ENCODE measurements at regions not wholly inside any gene's neighbourhood (a gene's known extent, or its start where the extent isn't known, plus 50 kb on each side); places are given as distances from the start of the nearest gene placed in this dataset.

DNA sequence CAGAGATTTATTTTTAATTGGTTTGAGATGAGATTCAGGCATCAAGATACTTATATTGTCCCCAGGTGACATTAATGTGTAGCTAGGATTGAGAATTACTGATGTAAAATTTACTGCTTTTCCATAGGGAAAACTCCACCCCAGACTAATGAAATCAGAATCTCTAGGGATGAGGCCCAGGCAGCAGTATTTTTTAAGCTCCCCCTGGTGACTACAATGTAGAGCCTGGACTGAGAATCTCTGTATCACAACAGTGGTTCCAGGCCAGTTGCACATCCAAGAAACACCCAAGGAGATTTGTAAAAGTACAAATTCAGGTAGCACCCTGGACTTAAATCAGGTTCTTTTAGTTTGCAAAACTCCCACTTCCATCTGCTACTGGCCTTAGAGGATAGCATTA, 185.7 kb downstream of the MARCHF11 start:
- Mint-ChIP-seq H3K36me3 (ENCODE audit: low read depth) (no peaks in the 10 kb centered on the region), H3K4me3 (no peak overlapping the region), H3K27me3 (no peaks in the 10 kb centered on the region), H3K4me1 (ENCODE audit: low read depth) (no peaks in the 10 kb centered on the region), H3K27ac (no peak overlapping the region), H3K9me3 (peaks cover 29% of the 10 kb centered on the region)
- intact Hi-C loops (cut with DNase I, micrococcal nuclease), result no loop called here
- Histone ChIP-seq H3K27me3 (ENCODE audit: control insufficient read depth in 1 of 2, insufficient read depth in 2 of 2, low read length in 2 of 2) (no peaks in the 10 kb centered on the region), H3K36me3 (ENCODE audit: insufficient read depth, low read length) (no peaks in the 10 kb centered on the region), H3K4me3 (ENCODE audit: low read length) (no peak overlapping the region), H3K27ac (ENCODE audit: low read depth in 1 of 2, low read length in 2 of 2) (no peak overlapping the region), H3K4me1 (ENCODE audit: insufficient read depth, low read length) (no peaks in the 10 kb centered on the region), H3K9me3 (ENCODE audit: control insufficient read depth in 1 of 2, insufficient read depth in 1 of 2, low read length in 2 of 2) (peaks cover 4 to 12% of the 10 kb centered on the region in 2 experiments)
- TF ChIP-seq, protein P1, sequence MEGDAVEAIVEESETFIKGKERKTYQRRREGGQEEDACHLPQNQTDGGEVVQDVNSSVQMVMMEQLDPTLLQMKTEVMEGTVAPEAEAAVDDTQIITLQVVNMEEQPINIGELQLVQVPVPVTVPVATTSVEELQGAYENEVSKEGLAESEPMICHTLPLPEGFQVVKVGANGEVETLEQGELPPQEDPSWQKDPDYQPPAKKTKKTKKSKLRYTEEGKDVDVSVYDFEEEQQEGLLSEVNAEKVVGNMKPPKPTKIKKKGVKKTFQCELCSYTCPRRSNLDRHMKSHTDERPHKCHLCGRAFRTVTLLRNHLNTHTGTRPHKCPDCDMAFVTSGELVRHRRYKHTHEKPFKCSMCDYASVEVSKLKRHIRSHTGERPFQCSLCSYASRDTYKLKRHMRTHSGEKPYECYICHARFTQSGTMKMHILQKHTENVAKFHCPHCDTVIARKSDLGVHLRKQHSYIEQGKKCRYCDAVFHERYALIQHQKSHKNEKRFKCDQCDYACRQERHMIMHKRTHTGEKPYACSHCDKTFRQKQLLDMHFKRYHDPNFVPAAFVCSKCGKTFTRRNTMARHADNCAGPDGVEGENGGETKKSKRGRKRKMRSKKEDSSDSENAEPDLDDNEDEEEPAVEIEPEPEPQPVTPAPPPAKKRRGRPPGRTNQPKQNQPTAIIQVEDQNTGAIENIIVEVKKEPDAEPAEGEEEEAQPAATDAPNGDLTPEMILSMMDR (IDR thresholded peaks at IDR 0.05), result no peak
- CTCF ChIA-PET, result no interaction called here
- DNase-seq (no peak), ATAC-seq (ENCODE audit: poor library complexity) (no peak)
- POLR2A ChIA-PET, result no interaction called here

DNA sequence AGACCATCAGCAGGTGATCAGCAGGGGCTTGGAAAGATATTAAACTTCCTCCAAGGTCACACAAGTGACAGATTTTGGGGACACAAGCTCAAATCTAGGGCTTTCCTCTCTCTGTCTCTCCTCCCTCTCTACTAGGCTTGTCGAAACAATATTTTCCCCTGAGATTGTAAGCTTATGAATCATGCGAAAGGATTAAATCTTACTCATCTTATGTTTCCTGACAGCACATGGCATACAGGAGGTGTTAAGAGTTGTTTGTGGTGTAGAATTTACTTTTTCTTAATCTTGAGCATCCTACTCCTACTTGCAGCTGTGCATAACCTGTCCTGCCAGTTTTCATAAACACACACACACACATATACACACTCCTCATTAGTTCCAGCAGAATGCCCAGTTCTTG, 186.3 kb downstream of the MARCHF11 start:
- Mint-ChIP-seq H3K27me3 (no peaks in the 10 kb centered on the region), H3K27ac (no peak overlapping the region), H3K4me1 (ENCODE audit: low read depth) (no peaks in the 10 kb centered on the region), H3K36me3 (ENCODE audit: low read depth) (no peaks in the 10 kb centered on the region), H3K4me3 (no peak overlapping the region), H3K9me3 (peaks cover 29% of the 10 kb centered on the region)
- Histone ChIP-seq H3K27ac (ENCODE audit: low read depth in 1 of 2, low read length in 2 of 2) (no peak overlapping the region), H3K4me1 (ENCODE audit: insufficient read depth, low read length) (no peaks in the 10 kb centered on the region), H3K4me3 (ENCODE audit: low read length) (no peak overlapping the region), H3K27me3 (ENCODE audit: control insufficient read depth in 1 of 2, insufficient read depth in 2 of 2, low read length in 2 of 2) (no peaks in the 10 kb centered on the region), H3K36me3 (ENCODE audit: insufficient read depth, low read length) (no peaks in the 10 kb centered on the region), H3K9me3 (ENCODE audit: control insufficient read depth in 1 of 2, insufficient read depth in 1 of 2, low read length in 2 of 2) (peaks cover 4 to 12% of the 10 kb centered on the region in 2 experiments)
- TF ChIP-seq, protein P1 (IDR thresholded peaks at IDR 0.05), result no peak
- DNase-seq (no peak), ATAC-seq (ENCODE audit: poor library complexity) (no peak)
- intact Hi-C loops (cut with DNase I, micrococcal nuclease), result no loop called here
- CTCF ChIA-PET, result no interaction called here
- POLR2A ChIA-PET, result no interaction called here

DNA sequence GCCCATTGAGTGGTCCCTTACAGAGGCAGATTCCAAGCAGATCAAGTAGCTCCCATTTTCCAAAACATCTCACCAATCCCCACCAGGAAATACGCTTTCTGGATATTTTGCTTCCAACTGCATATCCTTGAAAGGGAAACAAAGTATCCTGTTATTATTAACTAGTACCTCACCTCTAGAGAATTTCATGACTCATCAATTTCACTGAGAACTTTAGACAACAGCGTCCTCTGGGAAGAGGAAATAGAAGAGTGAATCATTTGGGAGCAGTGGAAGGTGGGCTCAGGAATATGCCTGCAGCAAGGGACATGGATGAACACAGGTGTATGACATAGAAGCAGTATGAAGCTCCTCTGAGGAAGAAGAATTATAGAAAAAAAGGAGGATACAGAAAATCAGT, 186.7 kb downstream of the MARCHF11 start:
- TF ChIP-seq, protein P1 (IDR thresholded peaks at IDR 0.05), result no peak
- ATAC-seq (ENCODE audit: poor library complexity), result no peak
- Histone ChIP-seq H3K4me3 (ENCODE audit: low read length) (no peak overlapping the region), H3K27me3 (ENCODE audit: control insufficient read depth in 1 of 2, insufficient read depth in 2 of 2, low read length in 2 of 2) (no peaks in the 10 kb centered on the region), H3K9me3 (ENCODE audit: control insufficient read depth in 1 of 2, insufficient read depth in 1 of 2, low read length in 2 of 2) (peaks cover 4 to 12% of the 10 kb centered on the region in 2 experiments), H3K27ac (ENCODE audit: low read depth in 1 of 2, low read length in 2 of 2) (no peak overlapping the region), H3K36me3 (ENCODE audit: insufficient read depth, low read length) (no peaks in the 10 kb centered on the region), H3K4me1 (ENCODE audit: insufficient read depth, low read length) (no peaks in the 10 kb centered on the region)
- DNase-seq, result no peak
- Mint-ChIP-seq H3K4me1 (ENCODE audit: low read depth) (no peaks in the 10 kb centered on the region), H3K27me3 (no peaks in the 10 kb centered on the region), H3K4me3 (no peak overlapping the region), H3K36me3 (ENCODE audit: low read depth) (no peaks in the 10 kb centered on the region), H3K9me3 (peaks cover 29% of the 10 kb centered on the region), H3K27ac (no peak overlapping the region)
- CTCF ChIA-PET, result no interaction called here
- intact Hi-C loops (cut with DNase I, micrococcal nuclease), result no loop called here
- POLR2A ChIA-PET, result no interaction called here

Measured in CD4-positive, alpha-beta T cell (primary cell).